Stomach (tissue), 4 donors: ENCODE measurements at regions not wholly inside any gene's neighbourhood (a gene's known extent, or its start where the extent isn't known, plus 50 kb on each side); places are given as distances from the start of the nearest gene placed in this dataset.

ENCODE experiments used
- CTCF ChIP-seq, 7 experiments: fragments of 450-650 bp in 4 of 7; fragments of 200-600 bp in 3 of 7; sonication (generic) in 3 of 7; IDR thresholded peaks; one replicate each; pipeline ENCODE4 v1.5.1; 2016 to 2019; ENCODE audit warnings: antibody characterized with exemption in 7 of 7, control low read depth in 2 of 7, mild to moderate bottlenecking in 1 of 7
- EP300 ChIP-seq: sonication (generic); formaldehyde crosslinking; IDR thresholded peaks from one replicate; pipeline ENCODE4 v1.6.1; 2017; ENCODE audit warnings: antibody characterized with exemption

GRCh38 chr1:87884581-87884980, 555.9 kb downstream of the LMO4 start:
- TF ChIP-seq CTCF (IDR thresholded peaks at IDR 0.05) (no peak), EP300 (no peak)
